ENCODE measurements at regions not wholly inside any gene's neighbourhood (a gene's known extent, or its start where the extent isn't known, plus 50 kb on each side); places are given as distances from the start of the nearest gene placed in this dataset.

- no peak for DNase-seq (ENCODE audit: extremely low spot score, unreplicated experiment)
Observed at GRCh38 chr16:5971924-5972323, 874.3 kb upstream of the EEF2KMT start.

GRCh38 chr16:5971106-5971505, 873.5 kb upstream of the EEF2KMT start:
- Mint-ChIP-seq H3K4me1 (ENCODE audit: unreplicated experiment) (no peaks in the 10 kb centered on the region), H3K27me3 (peaks cover 5% of the 10 kb centered on the region), H3K9me3 (peaks cover 7% of the 10 kb centered on the region), H3K36me3 (no peaks in the 10 kb centered on the region), H3K4me3 (no peak overlapping the region), H3K27ac (no peak overlapping the region)
- TF ChIP-seq, protein P1, sequence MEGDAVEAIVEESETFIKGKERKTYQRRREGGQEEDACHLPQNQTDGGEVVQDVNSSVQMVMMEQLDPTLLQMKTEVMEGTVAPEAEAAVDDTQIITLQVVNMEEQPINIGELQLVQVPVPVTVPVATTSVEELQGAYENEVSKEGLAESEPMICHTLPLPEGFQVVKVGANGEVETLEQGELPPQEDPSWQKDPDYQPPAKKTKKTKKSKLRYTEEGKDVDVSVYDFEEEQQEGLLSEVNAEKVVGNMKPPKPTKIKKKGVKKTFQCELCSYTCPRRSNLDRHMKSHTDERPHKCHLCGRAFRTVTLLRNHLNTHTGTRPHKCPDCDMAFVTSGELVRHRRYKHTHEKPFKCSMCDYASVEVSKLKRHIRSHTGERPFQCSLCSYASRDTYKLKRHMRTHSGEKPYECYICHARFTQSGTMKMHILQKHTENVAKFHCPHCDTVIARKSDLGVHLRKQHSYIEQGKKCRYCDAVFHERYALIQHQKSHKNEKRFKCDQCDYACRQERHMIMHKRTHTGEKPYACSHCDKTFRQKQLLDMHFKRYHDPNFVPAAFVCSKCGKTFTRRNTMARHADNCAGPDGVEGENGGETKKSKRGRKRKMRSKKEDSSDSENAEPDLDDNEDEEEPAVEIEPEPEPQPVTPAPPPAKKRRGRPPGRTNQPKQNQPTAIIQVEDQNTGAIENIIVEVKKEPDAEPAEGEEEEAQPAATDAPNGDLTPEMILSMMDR (conservative IDR thresholded peaks at IDR 0.05), result no peak
- DNase-seq (ENCODE audit: extremely low spot score, unreplicated experiment), result no peak

More at GRCh38 chr16:5971924-5972323, 874.3 kb upstream of the EEF2KMT start:
- no peak overlapping the region for H3K4me3 Mint-ChIP-seq
- peaks cover 5% of the 10 kb centered on the region for H3K27me3 Mint-ChIP-seq
- TF ChIP-seq, protein P1 (conservative IDR thresholded peaks at IDR 0.05), result no peak
- H3K4me1 Mint-ChIP-seq (ENCODE audit: unreplicated experiment), result no peaks in the 10 kb centered on the region
- no peaks in the 10 kb centered on the region for H3K36me3 Mint-ChIP-seq
- no peak overlapping the region for H3K27ac Mint-ChIP-seq
- peaks cover 7% of the 10 kb centered on the region for H3K9me3 Mint-ChIP-seq

GRCh38 chr16:5966004-5966403, 868.4 kb upstream of the EEF2KMT start:
- Mint-ChIP-seq H3K27me3 (peaks cover 12% of the 10 kb centered on the region), H3K27ac (no peak overlapping the region), H3K36me3 (no peaks in the 10 kb centered on the region), H3K4me1 (ENCODE audit: unreplicated experiment) (no peaks in the 10 kb centered on the region), H3K9me3 (peaks cover 1% of the 10 kb centered on the region), H3K4me3 (no peak overlapping the region)
- TF ChIP-seq, protein P1 (conservative IDR thresholded peaks at IDR 0.05), result no peak
- no peak for DNase-seq (ENCODE audit: extremely low spot score, unreplicated experiment)

DNA sequence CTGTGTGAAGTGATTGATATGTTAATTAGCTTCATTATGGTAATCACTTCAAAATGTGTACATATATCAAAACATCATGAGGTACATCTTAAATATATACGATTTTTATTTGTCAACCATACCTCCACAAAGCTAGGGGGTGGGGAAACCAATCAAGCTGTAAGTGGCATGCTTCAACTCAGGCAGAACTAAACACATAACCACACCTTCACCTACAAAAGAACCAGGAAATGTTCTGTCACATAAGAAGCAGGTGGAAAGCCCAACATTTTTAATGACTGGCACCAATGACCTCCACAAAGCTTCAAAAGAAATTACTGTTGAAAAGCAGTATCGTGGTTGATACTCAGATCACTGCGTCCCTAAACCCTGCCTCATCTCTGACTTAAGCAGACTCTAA, 867.7 kb upstream of the EEF2KMT start:
- Mint-ChIP-seq H3K4me1 (ENCODE audit: unreplicated experiment) (no peaks in the 10 kb centered on the region), H3K27ac (no peak overlapping the region), H3K36me3 (no peaks in the 10 kb centered on the region), H3K27me3 (peaks cover 16% of the 10 kb centered on the region), H3K9me3 (no peaks in the 10 kb centered on the region), H3K4me3 (no peak overlapping the region)
- TF ChIP-seq, protein P1 (conservative IDR thresholded peaks at IDR 0.05), result no peak
- DNase-seq (ENCODE audit: extremely low spot score, unreplicated experiment), result no peak

GRCh38 chr16:5951486-5951885, 853.9 kb upstream of the EEF2KMT start:
- no peak overlapping the region for H3K4me3 Mint-ChIP-seq
- no peaks in the 10 kb centered on the region for H3K36me3 Mint-ChIP-seq

More at GRCh38 chr16:5951486-5951885, 853.9 kb upstream of the EEF2KMT start:
- Mint-ChIP-seq H3K27me3 (peaks cover 11% of the 10 kb centered on the region), H3K27ac (no peak overlapping the region), H3K4me1 (ENCODE audit: unreplicated experiment) (no peaks in the 10 kb centered on the region), H3K9me3 (no peaks in the 10 kb centered on the region)
- no peak for DNase-seq (ENCODE audit: extremely low spot score, unreplicated experiment)
- TF ChIP-seq, protein P1 (conservative IDR thresholded peaks at IDR 0.05), result no peak
